H9 (cell line): ENCODE measurements at regions not wholly inside any gene's neighbourhood (a gene's known extent, or its start where the extent isn't known, plus 50 kb on each side); places are given as distances from the start of the nearest gene placed in this dataset.

Experiments
- DNase-seq: peaks from one replicate; pipeline ENCODE4 v3.0.0-alpha.2; 2017
- H2AFZ ChIP-seq: one replicate; pipeline ENCODE4 v1.6.1; 2013; ENCODE audit warnings: mild to moderate bottlenecking, low read length, control low read depth, moderate library complexity
- H2AK5ac ChIP-seq: 2 replicates; pipeline ENCODE4 v1.6.1; 2013; ENCODE audit warnings: low read length, control low read depth, mixed read lengths; ENCODE audit not compliant: insufficient read length
- H2BK120ac ChIP-seq: one replicate; pipeline ENCODE4 v1.6.1; 2013; ENCODE audit warnings: low read depth, mild to moderate bottlenecking, low read length, control low read depth, inconsistent platforms; ENCODE audit not compliant: poor library complexity, severe bottlenecking
- H2BK12ac ChIP-seq: 2 replicates; pipeline ENCODE4 v1.6.1; 2013; ENCODE audit warnings: low read length, control low read depth, mixed read lengths, low read depth; ENCODE audit not compliant: insufficient read length
- H2BK15ac ChIP-seq: 2 replicates; pipeline ENCODE4 v1.6.1; 2013; ENCODE audit warnings: low read depth, low read length, control low read depth
- H2BK20ac ChIP-seq: one replicate; pipeline ENCODE4 v1.6.1; 2013; ENCODE audit warnings: low read depth, mild to moderate bottlenecking, low read length, control low read depth, inconsistent platforms; ENCODE audit not compliant: poor library complexity, severe bottlenecking
- H2BK5ac ChIP-seq: 2 replicates; pipeline ENCODE4 v1.6.1; 2013; ENCODE audit warnings: low read length, control low read depth, mixed read lengths; ENCODE audit not compliant: insufficient read length
- H3K14ac ChIP-seq: 2 replicates; pipeline ENCODE4 v1.6.1; 2013; ENCODE audit warnings: low read length, control low read depth; ENCODE audit not compliant: insufficient read depth
- H3K18ac ChIP-seq: 2 replicates; pipeline ENCODE4 v1.6.1; 2013; ENCODE audit warnings: low read depth, mild to moderate bottlenecking, mixed read lengths, low read length, control low read depth; ENCODE audit not compliant: insufficient read length
- H3K23ac ChIP-seq: 2 replicates; pipeline ENCODE4 v1.6.1; 2013; ENCODE audit warnings: low read length, control low read depth, mixed read lengths, low read depth; ENCODE audit not compliant: insufficient read length
- H3K23me2 ChIP-seq: 2 replicates; pipeline ENCODE4 v1.6.1; 2013; ENCODE audit warnings: low read depth, mild to moderate bottlenecking, mixed read lengths, low read length, control low read depth; ENCODE audit not compliant: insufficient read length, poor library complexity, severe bottlenecking
- H3K27ac ChIP-seq: 2 replicates; pipeline ENCODE4 v1.5.1; 2013; ENCODE audit warnings: low read length, control low read depth, mixed read lengths, low read depth; ENCODE audit not compliant: insufficient read length
- H3K27me3 ChIP-seq: 2 replicates; pipeline ENCODE4 v1.6.1; 2013; ENCODE audit warnings: low read length, control low read depth, inconsistent platforms; ENCODE audit not compliant: insufficient read depth
- H3K4ac ChIP-seq: 2 replicates; pipeline ENCODE4 v1.6.1; 2013; ENCODE audit warnings: low read depth, mild to moderate bottlenecking, control low read depth, inconsistent platforms, low read length, moderate library complexity
- H3K4me1 ChIP-seq: 2 replicates; pipeline ENCODE4 v1.6.1; 2013; ENCODE audit warnings: low read length, control low read depth, inconsistent platforms; ENCODE audit not compliant: insufficient read depth
- H3K4me2 ChIP-seq: 2 replicates; pipeline ENCODE4 v1.6.1; 2013; ENCODE audit warnings: low read length, control low read depth, mixed read lengths; ENCODE audit not compliant: insufficient read length, insufficient read depth
- H3K56ac ChIP-seq: 2 replicates; pipeline ENCODE4 v1.6.1; 2013; ENCODE audit warnings: low read depth, mild to moderate bottlenecking, mixed read lengths, low read length, control low read depth; ENCODE audit not compliant: insufficient read length
- H3K79me1 ChIP-seq: 2 replicates; pipeline ENCODE4 v1.6.1; 2013; ENCODE audit warnings: low read depth, mild to moderate bottlenecking, moderate library complexity, low read length, control low read depth, inconsistent platforms; ENCODE audit not compliant: insufficient read depth, poor library complexity, severe bottlenecking
- H3K79me2 ChIP-seq: 2 replicates; pipeline ENCODE4 v1.6.1; 2013; ENCODE audit warnings: low read length, control low read depth, inconsistent platforms; ENCODE audit not compliant: insufficient read depth
- H3K9ac ChIP-seq: 2 replicates; pipeline ENCODE4 v1.6.1; 2013; ENCODE audit warnings: low read length, control low read depth, mixed read lengths; ENCODE audit not compliant: insufficient read length; ENCODE audit errors: extremely low read depth
- H3K9me3 ChIP-seq: one replicate; pipeline ENCODE4 v1.6.1; 2013; ENCODE audit warnings: low read depth, low read length, inconsistent platforms; ENCODE audit not compliant: control insufficient read depth
- H3T11ph ChIP-seq: one replicate; pipeline ENCODE4 v1.6.1; 2013; ENCODE audit warnings: mild to moderate bottlenecking, low read length, control low read depth, inconsistent platforms
- H4K20me1 ChIP-seq: one replicate; pipeline ENCODE4 v1.6.1; 2013; ENCODE audit not compliant: control insufficient read depth, insufficient read length, insufficient read depth
- H4K5ac ChIP-seq: 2 replicates; pipeline ENCODE4 v1.6.1; 2013; ENCODE audit warnings: low read depth, mild to moderate bottlenecking, mixed read lengths, low read length, control low read depth; ENCODE audit not compliant: insufficient read length
- H4K8ac ChIP-seq: replicated peaks from 2 replicates; pipeline ENCODE4 v1.6.1; 2013; ENCODE audit warnings: low read length, control low read depth, mixed read lengths, low read depth; ENCODE audit not compliant: insufficient read length
- H4K91ac ChIP-seq: 2 replicates; pipeline ENCODE4 v1.6.1; 2013; ENCODE audit warnings: low read depth, mild to moderate bottlenecking, moderate library complexity, mixed read lengths, low read length, control low read depth; ENCODE audit not compliant: insufficient read length
- H3K27ac Mint-ChIP-seq, 3 experiments: 2 replicates in 2 of 3; 3 replicates in 1 of 3; pipeline ENCODE4 v1.8.0; 2020 to 2021; ENCODE audit warnings: mixed read lengths in 3 of 3, mild to moderate bottlenecking in 1 of 3, moderate library complexity in 1 of 3
- H3K27me3 Mint-ChIP-seq: 2 replicates; pipeline ENCODE4 v1.8.0; 2021; ENCODE audit warnings: low read depth, mild to moderate bottlenecking, moderate library complexity, mixed read lengths
- H3K36me3 Mint-ChIP-seq, 3 experiments: 2 replicates in 2 of 3; 3 replicates in 1 of 3; pipeline ENCODE4 v1.8.0; 2020 to 2021; ENCODE audit warnings: low read depth in 3 of 3, mixed read lengths in 3 of 3; ENCODE audit not compliant: insufficient read depth in 1 of 3
- H3K4me1 Mint-ChIP-seq, 2 experiments: 2 replicates each; pipeline ENCODE4 v1.8.0; 2020; ENCODE audit warnings: mixed read lengths in 2 of 2
- H3K4me3 Mint-ChIP-seq, 2 experiments: 2 replicates in 1 of 2; 3 replicates in 1 of 2; pipeline ENCODE4 v1.8.0; 2020 to 2021; ENCODE audit warnings: mild to moderate bottlenecking in 2 of 2, mixed read lengths in 2 of 2, moderate library complexity in 1 of 2
- H3K9me3 Mint-ChIP-seq, 2 experiments: 2 replicates in 1 of 2; 3 replicates in 1 of 2; pipeline ENCODE4 v1.8.0; 2020; ENCODE audit warnings: mild to moderate bottlenecking in 2 of 2, mixed read lengths in 2 of 2, moderate library complexity in 1 of 2
- CTCF ChIP-seq: fragments of 200-600 bp; sonication (generic); conservative IDR thresholded peaks from 3 replicates; pipeline ENCODE4 v1.8.0; 2021; ENCODE audit warnings: antibody characterized with exemption, mild to moderate bottlenecking
- WGBS: extraction: QIAGEN DNeasy Blood & Tissue Kit; methylation state at CpG from one replicate; pipeline ENCODE4 v1.1.7; 2013; ENCODE audit warnings: missing lambda C conversion rate, low lambda C conversion rate, mixed read lengths; ENCODE audit not compliant: insufficient read length; ENCODE audit errors: extremely low coverage; 5-methylcytosine and 5-hydroxymethylcytosine counted together

GRCh38 chr2:239711911-239712570, 311.2 kb upstream of the HDAC4 start:
- H4K91ac ChIP-seq, result no peak overlapping the region
- H4K8ac ChIP-seq, result no peak overlapping the region
- no peak overlapping the region for H3K14ac ChIP-seq
- H3K23me2 ChIP-seq, result no peaks in the 10 kb centered on the region
- H3K23ac ChIP-seq, result no peak overlapping the region
- no peak overlapping the region for H2AFZ ChIP-seq
- Mint-ChIP-seq H3K36me3 (peaks cover 7 to 13% (median 11%) of the 10 kb centered on the region in 3 experiments; a peak in 6 of 7 replicates), H3K9me3 (peaks cover 24 to 32% of the 10 kb centered on the region in 2 experiments), H3K27ac (no peak overlapping the region; a peak in 1 of 7 replicates), H3K4me1 (peaks cover 9 to 12% of the 10 kb centered on the region in 2 experiments), H3K4me3 (no peak overlapping the region), H3K27me3 (peaks cover 6% of the 10 kb centered on the region)
- DNase-seq, result peak; percentile 13
- no peak overlapping the region for H2BK15ac ChIP-seq
- H3K79me1 ChIP-seq, result no peaks in the 10 kb centered on the region
- no peak overlapping the region for H4K5ac ChIP-seq
- no peaks in the 10 kb centered on the region for H4K20me1 ChIP-seq
- no CpG with 5 or more reads among the region's 8 CpGs for WGBS
- no peak overlapping the region for H3K9ac ChIP-seq
- no peak overlapping the region for H2BK12ac ChIP-seq
- no peaks in the 10 kb centered on the region for H3K79me2 ChIP-seq
- H3K18ac ChIP-seq, result no peak overlapping the region
- no peak overlapping the region for H3K4me2 ChIP-seq
- no peak overlapping the region for H3K27ac ChIP-seq
- H3K4ac ChIP-seq, result no peak overlapping the region
- H3K9me3 ChIP-seq, result peaks cover 7% of the 10 kb centered on the region
- no peaks in the 10 kb centered on the region for H3K27me3 ChIP-seq
- H3T11ph ChIP-seq, result no peak overlapping the region
- H2BK20ac ChIP-seq, result no peak overlapping the region
- no peak overlapping the region for H2BK120ac ChIP-seq
- TF ChIP-seq CTCF, result no peak
- no peak overlapping the region for H2AK5ac ChIP-seq
- H2BK5ac ChIP-seq, result no peak overlapping the region
- no peak overlapping the region for H3K56ac ChIP-seq
- no peaks in the 10 kb centered on the region for H3K4me1 ChIP-seq
